ENCODE measurements at regions not wholly inside any gene's neighbourhood (a gene's known extent, or its start where the extent isn't known, plus 50 kb on each side); places are given as distances from the start of the nearest gene placed in this dataset.

DNA sequence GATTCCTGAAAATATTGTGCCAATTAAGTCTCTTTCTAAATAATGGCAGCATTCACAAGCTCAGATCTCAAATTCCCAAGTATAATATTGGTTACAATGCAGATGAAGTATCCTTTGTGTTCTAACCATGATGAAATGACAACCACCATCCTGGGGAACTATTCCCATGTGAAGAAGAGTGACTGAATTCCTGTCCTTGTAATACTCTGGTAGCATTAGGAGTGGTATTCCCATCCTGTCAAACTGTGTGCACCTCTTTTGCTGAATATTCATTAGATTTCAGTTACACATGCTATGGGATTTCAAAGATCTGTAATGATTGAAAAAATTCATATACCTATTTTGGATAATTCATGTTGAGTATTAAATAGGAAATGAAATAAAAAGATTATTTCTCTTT, 86.1 kb upstream of the SMIM30 start:
- Histone ChIP-seq H3K9me3 (ENCODE audit: low read length) (no peaks in the 10 kb centered on the region), H4K20me1 (ENCODE audit: insufficient read depth, low read length) (no peaks in the 10 kb centered on the region), H3K4me1 (ENCODE audit: insufficient read depth, low read length, poor library complexity, severe bottlenecking) (no peaks in the 10 kb centered on the region), H3K36me3 (ENCODE audit: insufficient read depth, low read length) (no peaks in the 10 kb centered on the region), H3K27ac (ENCODE audit: low read depth, low read length, poor library complexity, severe bottlenecking) (no peak overlapping the region), H3K4me2 (ENCODE audit: low read length) (no peak overlapping the region), H3K9me2 (ENCODE audit: insufficient read depth, low read length) (no peaks in the 10 kb centered on the region), H3K4me3 (ENCODE audit: low read depth, low read length, poor library complexity, severe bottlenecking) (no peak overlapping the region), H2AFZ (ENCODE audit: low read length) (no peak overlapping the region), H3K79me2 (ENCODE audit: insufficient read depth, low read depth, low read length) (no peaks in the 10 kb centered on the region)
- BruUV-seq (replicated peaks) = no TSS peak
- intact Hi-C loops (cut with micrococcal nuclease; ENCODE audit: unreplicated experiment) = no loop called here
- no peak for DNase-seq (ENCODE audit: low spot score)
- TF ChIP-seq CTCF (conservative IDR thresholded peaks at IDR 0.05; ENCODE audit: low read length) (no peak), EZH2phosphoT487 (IDR thresholded peaks at IDR 0.05; ENCODE audit: borderline replicate concordance, low read depth, low read length) (no peak)
- CTCF ChIA-PET (ENCODE audit: unreplicated experiment) = no interaction called here
- POLR2A ChIA-PET = interaction anchor here (0.6 kb wide), 1 partner anchor 444 kb away, joined by 3 read pairs; no protein-coding TSS in a partner anchor

DNA sequence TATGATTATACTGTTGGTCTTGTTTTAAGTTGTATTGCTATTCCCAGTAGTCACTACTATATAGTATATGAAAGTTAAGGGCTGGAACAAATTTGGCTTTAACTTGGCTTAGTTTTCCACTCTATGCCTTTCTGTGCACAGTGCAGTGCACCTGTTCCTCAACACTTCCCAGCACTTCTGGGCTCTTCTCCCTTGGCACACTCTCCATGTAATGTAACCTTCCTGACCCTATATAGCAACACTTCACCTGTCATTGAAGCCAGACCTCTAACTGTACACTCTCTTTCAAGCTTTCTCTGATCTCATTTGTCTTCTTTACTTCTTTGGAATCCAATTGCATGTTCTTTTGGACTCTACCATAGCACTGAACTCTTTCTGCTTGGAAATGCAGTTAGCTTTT, 83.9 kb upstream of the SMIM30 start:
- H3K4me3 ChIP-seq (ENCODE audit: low read depth, low read length, poor library complexity, severe bottlenecking) = no peak overlapping the region
- H3K9me3 ChIP-seq (ENCODE audit: low read length) = no peaks in the 10 kb centered on the region
- ChIA-PET POLR2A (interaction anchor here (0.6 kb wide), 1 partner anchor 490 kb away, joined by 6 read pairs; no protein-coding TSS in a partner anchor), CTCF (ENCODE audit: unreplicated experiment) (no interaction called here)
- no peak for DNase-seq (ENCODE audit: low spot score)
- H3K27ac ChIP-seq (ENCODE audit: low read depth, low read length, poor library complexity, severe bottlenecking) = no peak overlapping the region
- TF ChIP-seq EZH2phosphoT487 (IDR thresholded peaks at IDR 0.05; ENCODE audit: borderline replicate concordance, low read depth, low read length) (no peak), CTCF (conservative IDR thresholded peaks at IDR 0.05; ENCODE audit: low read length) (no peak)
- no peaks in the 10 kb centered on the region for H3K9me2 ChIP-seq (ENCODE audit: insufficient read depth, low read length)
- H3K36me3 ChIP-seq (ENCODE audit: insufficient read depth, low read length) = no peaks in the 10 kb centered on the region
- no peaks in the 10 kb centered on the region for H4K20me1 ChIP-seq (ENCODE audit: insufficient read depth, low read length)
- H3K4me2 ChIP-seq (ENCODE audit: low read length) = no peak overlapping the region
- no peaks in the 10 kb centered on the region for H3K79me2 ChIP-seq (ENCODE audit: insufficient read depth, low read depth, low read length)
- intact Hi-C loops (cut with micrococcal nuclease; ENCODE audit: unreplicated experiment) = no loop called here
- no peak overlapping the region for H2AFZ ChIP-seq (ENCODE audit: low read length)
- no peaks in the 10 kb centered on the region for H3K4me1 ChIP-seq (ENCODE audit: insufficient read depth, low read length, poor library complexity, severe bottlenecking)
- BruUV-seq (replicated peaks) = no TSS peak

GRCh38 chr7:113200281-113200680, 81.9 kb upstream of the SMIM30 start:
- no peaks in the 10 kb centered on the region for H3K79me2 ChIP-seq (ENCODE audit: insufficient read depth, low read depth, low read length)
- no peaks in the 10 kb centered on the region for H3K4me1 ChIP-seq (ENCODE audit: insufficient read depth, low read length, poor library complexity, severe bottlenecking)
- no peak for DNase-seq (ENCODE audit: low spot score)
- TF ChIP-seq EZH2phosphoT487 (IDR thresholded peaks at IDR 0.05; ENCODE audit: borderline replicate concordance, low read depth, low read length) (no peak), CTCF (conservative IDR thresholded peaks at IDR 0.05; ENCODE audit: low read length) (no peak)
- no peak overlapping the region for H3K4me3 ChIP-seq (ENCODE audit: low read depth, low read length, poor library complexity, severe bottlenecking)
- no peaks in the 10 kb centered on the region for H3K9me3 ChIP-seq (ENCODE audit: low read length)
- H3K4me2 ChIP-seq (ENCODE audit: low read length) = no peak overlapping the region
- intact Hi-C loops (cut with micrococcal nuclease; ENCODE audit: unreplicated experiment) = no loop called here
- H4K20me1 ChIP-seq (ENCODE audit: insufficient read depth, low read length) = no peaks in the 10 kb centered on the region
- no peak overlapping the region for H3K27ac ChIP-seq (ENCODE audit: low read depth, low read length, poor library complexity, severe bottlenecking)
- H2AFZ ChIP-seq (ENCODE audit: low read length) = no peak overlapping the region
- no peaks in the 10 kb centered on the region for H3K9me2 ChIP-seq (ENCODE audit: insufficient read depth, low read length)
- BruUV-seq (replicated peaks) = no TSS peak
- CTCF ChIA-PET (ENCODE audit: unreplicated experiment) = interaction anchor here (0.5 kb wide), 1 partner anchor 607 kb away, joined by 3 read pairs; no protein-coding TSS in a partner anchor
- POLR2A ChIA-PET = interaction anchor here (0.6 to 1.3 kb wide), 4 partner anchors 14 to 221 kb away, joined by 3 to 6 read pairs (median 3); no protein-coding TSS in a partner anchor
- no peaks in the 10 kb centered on the region for H3K36me3 ChIP-seq (ENCODE audit: insufficient read depth, low read length)

Measured in OCI-LY7 (cell line).